SK-N-SH treated with all-trans-retinoic acid at 6 μM for 48 hours (cell line): ENCODE measurements at regions not wholly inside any gene's neighbourhood (a gene's known extent, or its start where the extent isn't known, plus 50 kb on each side); places are given as distances from the start of the nearest gene placed in this dataset.

ENCODE experiments used
- ARNTL ChIP-seq: fragments of 450-650 bp; formaldehyde crosslinking; IDR thresholded peaks from 2 replicates; pipeline ENCODE4 v1.5.0; 2020; ENCODE audit warnings: low read depth, mild to moderate bottlenecking, moderate library complexity, borderline replicate concordance
- CSRNP3 ChIP-seq: fragments of 250-450 bp; sonication (Bioruptor Pico); IDR thresholded peaks from 2 replicates; pipeline ENCODE4 v1.5.1; 2021; ENCODE audit warnings: mild to moderate bottlenecking, moderate library complexity
- SNAI2 ChIP-seq: fragments of 250-450 bp; sonication (Bioruptor Pico); IDR thresholded peaks from 2 replicates; pipeline ENCODE4 v1.5.0; 2020; ENCODE audit warnings: mild to moderate bottlenecking, moderate library complexity
- TCF4 ChIP-seq: fragments of 250-450 bp; sonication (Bioruptor Pico); IDR thresholded peaks from 2 replicates; pipeline ENCODE4 v1.8.0; 2021; ENCODE audit warnings: mild to moderate bottlenecking, moderate library complexity, borderline replicate concordance
- ZC3H10 ChIP-seq: fragments of 250-450 bp; sonication (Bioruptor Pico); IDR thresholded peaks from 2 replicates; pipeline ENCODE4 v1.5.1; 2021; ENCODE audit warnings: mild to moderate bottlenecking, moderate library complexity
- ZFP30 ChIP-seq: fragments of 450-650 bp; formaldehyde crosslinking; IDR thresholded peaks from 2 replicates; pipeline ENCODE4 v1.5.0; 2022; ENCODE audit warnings: mild to moderate bottlenecking, moderate library complexity

DNA sequence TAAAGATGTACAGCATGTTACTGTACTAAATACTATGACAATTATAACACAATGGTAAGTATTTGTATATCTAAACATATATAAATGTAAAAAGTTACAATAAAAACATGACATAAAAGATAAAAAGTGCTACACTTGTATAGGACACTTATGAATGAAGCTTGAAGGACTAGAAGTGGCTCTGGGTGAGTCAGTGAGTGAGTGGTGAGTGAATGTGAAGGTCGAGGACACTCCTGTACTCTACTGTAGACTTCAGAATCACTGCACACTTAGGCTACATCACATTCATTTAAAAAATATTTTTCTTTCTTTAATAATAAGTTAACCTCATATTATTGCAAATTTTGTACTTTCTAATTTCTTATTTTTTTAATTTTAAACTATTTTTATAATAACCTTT lies 1476.7 kb upstream of the CDH8 start:
- TF ChIP-seq TCF4 (CRISPR knock-in tag) = no peak
- no peak for TF ChIP-seq ZFP30
- TF ChIP-seq ZC3H10 (CRISPR knock-in tag) = no peak
- no peak for TF ChIP-seq SNAI2
- TF ChIP-seq CSRNP3 (CRISPR knock-in tag) = no peak
- no peak for TF ChIP-seq ARNTL
